RWPE2 (cell line): ENCODE measurements at regions not wholly inside any gene's neighbourhood (a gene's known extent, or its start where the extent isn't known, plus 50 kb on each side); places are given as distances from the start of the nearest gene placed in this dataset.

Source experiments
- ATAC-seq: fragments of 200-7000 bp; cut with Tn5 transposase; 3 replicates; pipeline ENCODE4 v1.9.1; 2021; ENCODE audit warnings: low read depth
- DNase-seq: peaks from one replicate; pipeline ENCODE4 v3.0.0-alpha.2; 2020; ENCODE audit warnings: low spot score
- H3K27ac ChIP-seq: fragments of 450-650 bp; 2 replicates; pipeline ENCODE4 v1.5.1; 2017; ENCODE audit warnings: mild to moderate bottlenecking; ENCODE audit not compliant: poor library complexity, severe bottlenecking
- H3K27me3 ChIP-seq: fragments of 250-450 bp; sonication (Bioruptor Pico); 2 replicates; pipeline ENCODE4 v1.5.1; 2021; ENCODE audit warnings: mild to moderate bottlenecking, moderate library complexity; ENCODE audit not compliant: insufficient read depth, poor library complexity, severe bottlenecking
- H3K36me3 ChIP-seq: fragments of 250-450 bp; sonication (Bioruptor Pico); 2 replicates; pipeline ENCODE4 v1.5.1; 2020; ENCODE audit warnings: low read depth, mild to moderate bottlenecking, moderate library complexity
- H3K4me1 ChIP-seq: fragments of 250-450 bp; sonication (Bioruptor Pico); 2 replicates; pipeline ENCODE4 v1.5.1; 2021; ENCODE audit warnings: mild to moderate bottlenecking, moderate library complexity; ENCODE audit not compliant: insufficient read depth, poor library complexity, severe bottlenecking
- H3K4me3 ChIP-seq: fragments of 250-450 bp; sonication (Bioruptor Pico); 2 replicates; pipeline ENCODE4 v1.5.1; 2021; ENCODE audit warnings: mild to moderate bottlenecking, moderate library complexity; ENCODE audit not compliant: severe bottlenecking
- H3K9me3 ChIP-seq: fragments of 250-450 bp; sonication (Bioruptor Pico); 2 replicates; pipeline ENCODE4 v1.5.1; 2021; ENCODE audit warnings: mild to moderate bottlenecking, moderate library complexity; ENCODE audit not compliant: severe bottlenecking
- CTCF ChIP-seq: fragments of 450-650 bp; IDR thresholded peaks from one replicate; pipeline ENCODE4 v1.5.1; 2017; ENCODE audit warnings: mild to moderate bottlenecking, moderate library complexity; ENCODE audit not compliant: poor library complexity, severe bottlenecking

- no peaks in the 10 kb centered on the region for H3K4me1 ChIP-seq
Measured at GRCh38 chr13:63161219-63161618, 1745.6 kb upstream of the PCDH20 start.

GRCh38 chr13:63156816-63157215 is 1741.2 kb upstream of the PCDH20 start:
- H3K4me1 ChIP-seq: no peaks in the 10 kb centered on the region
- no peaks in the 10 kb centered on the region for H3K27me3 ChIP-seq
- H3K9me3 ChIP-seq: no peaks in the 10 kb centered on the region
- no peaks in the 10 kb centered on the region for H3K36me3 ChIP-seq
- no peak overlapping the region for H3K27ac ChIP-seq
- TF ChIP-seq CTCF: no peak
- no peak overlapping the region for H3K4me3 ChIP-seq
- no peak for DNase-seq
- no peak for ATAC-seq

More at GRCh38 chr13:63161219-63161618, 1745.6 kb upstream of the PCDH20 start:
- H3K27me3 ChIP-seq: no peaks in the 10 kb centered on the region
- no peak for TF ChIP-seq CTCF
- ATAC-seq (no peak), DNase-seq (no peak)
- no peak overlapping the region for H3K4me3 ChIP-seq
- H3K9me3 ChIP-seq: no peaks in the 10 kb centered on the region
- H3K36me3 ChIP-seq: no peaks in the 10 kb centered on the region
- no peak overlapping the region for H3K27ac ChIP-seq

GRCh38 chr13:63149375-63149774 is 1733.7 kb upstream of the PCDH20 start:
- no peak for ATAC-seq
- Histone ChIP-seq H3K27me3 (no peaks in the 10 kb centered on the region), H3K36me3 (no peaks in the 10 kb centered on the region), H3K4me1 (no peaks in the 10 kb centered on the region), H3K9me3 (no peaks in the 10 kb centered on the region), H3K4me3 (no peak overlapping the region), H3K27ac (no peak overlapping the region)
- DNase-seq: no peak
- no peak for TF ChIP-seq CTCF

GRCh38 chr13:63139277-63139676 is 1723.6 kb upstream of the PCDH20 start:
- Histone ChIP-seq H3K4me1 (no peaks in the 10 kb centered on the region), H3K9me3 (no peaks in the 10 kb centered on the region), H3K36me3 (no peaks in the 10 kb centered on the region), H3K27ac (no peak overlapping the region), H3K4me3 (no peak overlapping the region), H3K27me3 (no peaks in the 10 kb centered on the region)
- ATAC-seq (no peak), DNase-seq (no peak)
- no peak for TF ChIP-seq CTCF

GRCh38 chr13:63129995-63130394 is 1714.3 kb upstream of the PCDH20 start:
- H3K9me3 ChIP-seq: no peaks in the 10 kb centered on the region
- H3K36me3 ChIP-seq: no peaks in the 10 kb centered on the region
- no peak for TF ChIP-seq CTCF
- H3K4me1 ChIP-seq: no peaks in the 10 kb centered on the region
- H3K27ac ChIP-seq: no peak overlapping the region
- H3K27me3 ChIP-seq: no peaks in the 10 kb centered on the region
- H3K4me3 ChIP-seq: no peak overlapping the region
- DNase-seq: no peak
- ATAC-seq: no peak
